ENCODE measurements at regions not wholly inside any gene's neighbourhood (a gene's known extent, or its start where the extent isn't known, plus 50 kb on each side); places are given as distances from the start of the nearest gene placed in this dataset.

DNA sequence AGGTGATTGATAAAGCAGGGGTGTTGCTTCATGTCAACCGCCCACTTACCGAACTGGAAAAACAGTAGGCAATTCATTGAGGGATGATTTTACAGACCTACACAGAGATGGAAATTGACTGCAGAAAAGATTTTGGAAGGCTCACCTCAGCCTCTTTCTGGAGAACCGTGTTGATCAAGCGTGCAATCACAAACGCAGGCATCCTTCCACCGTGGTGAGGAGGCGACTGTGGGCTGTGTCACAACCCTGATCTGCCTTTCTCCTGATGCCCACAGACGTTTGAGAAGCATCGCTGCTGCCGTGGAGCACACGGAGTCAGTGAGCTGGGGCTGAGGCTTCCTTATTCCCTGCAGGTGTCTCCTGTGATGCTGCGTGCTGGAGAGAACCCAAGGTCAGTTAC is 132.0 kb downstream of the TMEM18 start:
- Histone ChIP-seq H3K4me2 (ENCODE audit: low read length) (no peak overlapping the region), H4K20me1 (ENCODE audit: insufficient read depth) (no peaks in the 10 kb centered on the region), H3K9ac (ENCODE audit: low read length) (no peak overlapping the region), H3K9me3 (ENCODE audit: control insufficient read depth in 1 of 2, insufficient read depth in 1 of 2, low read depth in 1 of 2, low read length in 2 of 2) (no peaks in the 10 kb centered on the region), H3K4me3 (replicated peaks in 1 of 2; ENCODE audit: low read depth in 1 of 2, low read length in 2 of 2) (no peak overlapping the region), H3K36me3 (ENCODE audit: control insufficient read depth in 1 of 2, insufficient read depth in 2 of 2, low read length in 2 of 2) (no peaks in the 10 kb centered on the region), H2AFZ (ENCODE audit: low read depth, low read length, poor library complexity, severe bottlenecking) (no peak overlapping the region), H3K4me1 (ENCODE audit: control insufficient read depth in 1 of 2, insufficient read depth in 2 of 2, low read length in 2 of 2) (no peaks in the 10 kb centered on the region), H3K27ac (ENCODE audit: low read depth, low read length) (no peak overlapping the region), H3K79me2 (ENCODE audit: insufficient read depth, low read length) (no peaks in the 10 kb centered on the region), H3K27me3 (ENCODE audit: insufficient read depth, low read length) (peaks cover 51% of the 10 kb centered on the region), H3K9me2 (ENCODE audit: insufficient read depth) (no peaks in the 10 kb centered on the region)
- intact Hi-C loops (cut with micrococcal nuclease), result no loop called here
- TF ChIP-seq RAD21 (IDR thresholded peaks at IDR 0.05; ENCODE audit: low read depth), result no peak
- ChIA-PET POLR2A (no interaction called here), RAD21 (ENCODE audit: low non-redundant PET in 1 of 2, low total read pairs in 2 of 2, uncharacterized antibody in 2 of 2, unreplicated experiment in 2 of 2) (no interaction called here), CTCF (no interaction called here)
- no peak for DNase-seq (ENCODE audit: low read depth, low spot score)
- no TSS peak for BruUV-seq (replicated peaks)
- no peak for ATAC-seq

DNA sequence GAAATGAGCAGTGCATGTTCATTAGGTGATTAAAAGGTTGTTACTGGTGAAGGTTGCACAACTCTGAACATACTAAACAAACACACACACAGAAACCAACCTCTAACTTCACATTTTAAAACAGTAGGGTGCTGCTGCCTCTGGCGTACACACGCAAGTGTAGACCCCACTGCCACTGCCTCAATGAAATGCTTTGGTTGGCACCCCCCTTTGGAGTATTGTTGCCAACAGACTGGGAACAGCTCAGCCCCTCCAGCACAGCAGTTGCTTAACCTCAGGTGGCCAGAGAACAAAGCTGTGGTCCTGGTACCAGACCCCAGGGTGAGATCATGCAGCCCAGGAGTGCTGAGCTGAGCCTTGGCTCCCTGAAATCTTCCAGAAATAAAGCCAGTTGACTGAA is 138.6 kb downstream of the TMEM18 start:
- Histone ChIP-seq H3K9ac (ENCODE audit: low read length) (no peak overlapping the region), H3K9me3 (ENCODE audit: control insufficient read depth in 1 of 2, insufficient read depth in 1 of 2, low read depth in 1 of 2, low read length in 2 of 2) (0 out of 4 replicates have a peak, but pooled peaks cover 0 to 3% of the 10 kb centered on the region in 2 experiments), H4K20me1 (ENCODE audit: insufficient read depth) (no peaks in the 10 kb centered on the region), H2AFZ (ENCODE audit: low read depth, low read length, poor library complexity, severe bottlenecking) (no peak overlapping the region), H3K27me3 (ENCODE audit: insufficient read depth, low read length) (0 out of 2 replicates have a peak, but pooled peaks cover 8% of the 10 kb centered on the region), H3K4me3 (replicated peaks in 1 of 2; ENCODE audit: low read depth in 1 of 2, low read length in 2 of 2) (no peak overlapping the region), H3K4me1 (ENCODE audit: control insufficient read depth in 1 of 2, insufficient read depth in 2 of 2, low read length in 2 of 2) (no peaks in the 10 kb centered on the region), H3K36me3 (ENCODE audit: control insufficient read depth in 1 of 2, insufficient read depth in 2 of 2, low read length in 2 of 2) (no peaks in the 10 kb centered on the region), H3K27ac (ENCODE audit: low read depth, low read length) (no peak overlapping the region), H3K4me2 (ENCODE audit: low read length) (no peak overlapping the region), H3K79me2 (ENCODE audit: insufficient read depth, low read length) (no peaks in the 10 kb centered on the region), H3K9me2 (ENCODE audit: insufficient read depth) (no peaks in the 10 kb centered on the region)
- BruUV-seq (replicated peaks), result no TSS peak
- DNase-seq (ENCODE audit: low read depth, low spot score) (no peak), ATAC-seq (no peak)
- RAD21 ChIA-PET (ENCODE audit: low non-redundant PET in 1 of 2, low total read pairs in 2 of 2, uncharacterized antibody in 2 of 2, unreplicated experiment in 2 of 2), result no interaction called here
- intact Hi-C loops (cut with micrococcal nuclease), result no loop called here
- no peak for TF ChIP-seq POLR2AphosphoS5 (IDR thresholded peaks at IDR 0.05; ENCODE audit: low read depth, low read length)
- TF ChIP-seq YY1 (IDR thresholded peaks at IDR 0.05; ENCODE audit: extremely low read depth, insufficient replicate concordance, low read depth, low read length), result no peak
- TF ChIP-seq, protein P1, sequence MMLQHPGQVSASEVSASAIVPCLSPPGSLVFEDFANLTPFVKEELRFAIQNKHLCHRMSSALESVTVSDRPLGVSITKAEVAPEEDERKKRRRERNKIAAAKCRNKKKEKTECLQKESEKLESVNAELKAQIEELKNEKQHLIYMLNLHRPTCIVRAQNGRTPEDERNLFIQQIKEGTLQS (IDR thresholded peaks at IDR 0.05), result no peak
- no peak for TF ChIP-seq ZFX (IDR thresholded peaks at IDR 0.05)
- TF ChIP-seq, protein P2, sequence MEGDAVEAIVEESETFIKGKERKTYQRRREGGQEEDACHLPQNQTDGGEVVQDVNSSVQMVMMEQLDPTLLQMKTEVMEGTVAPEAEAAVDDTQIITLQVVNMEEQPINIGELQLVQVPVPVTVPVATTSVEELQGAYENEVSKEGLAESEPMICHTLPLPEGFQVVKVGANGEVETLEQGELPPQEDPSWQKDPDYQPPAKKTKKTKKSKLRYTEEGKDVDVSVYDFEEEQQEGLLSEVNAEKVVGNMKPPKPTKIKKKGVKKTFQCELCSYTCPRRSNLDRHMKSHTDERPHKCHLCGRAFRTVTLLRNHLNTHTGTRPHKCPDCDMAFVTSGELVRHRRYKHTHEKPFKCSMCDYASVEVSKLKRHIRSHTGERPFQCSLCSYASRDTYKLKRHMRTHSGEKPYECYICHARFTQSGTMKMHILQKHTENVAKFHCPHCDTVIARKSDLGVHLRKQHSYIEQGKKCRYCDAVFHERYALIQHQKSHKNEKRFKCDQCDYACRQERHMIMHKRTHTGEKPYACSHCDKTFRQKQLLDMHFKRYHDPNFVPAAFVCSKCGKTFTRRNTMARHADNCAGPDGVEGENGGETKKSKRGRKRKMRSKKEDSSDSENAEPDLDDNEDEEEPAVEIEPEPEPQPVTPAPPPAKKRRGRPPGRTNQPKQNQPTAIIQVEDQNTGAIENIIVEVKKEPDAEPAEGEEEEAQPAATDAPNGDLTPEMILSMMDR (IDR thresholded peaks at IDR 0.05 in 2 of 3, conservative IDR thresholded peaks at IDR 0.05 in 1 of 3; ENCODE audit: borderline replicate concordance in 1 of 3, insufficient read depth in 1 of 3, low read depth in 2 of 3, low read length in 2 of 3), result no peak
- no peak for TF ChIP-seq SP1 (IDR thresholded peaks at IDR 0.05; ENCODE audit: low read depth)
- TF ChIP-seq, protein P3, sequence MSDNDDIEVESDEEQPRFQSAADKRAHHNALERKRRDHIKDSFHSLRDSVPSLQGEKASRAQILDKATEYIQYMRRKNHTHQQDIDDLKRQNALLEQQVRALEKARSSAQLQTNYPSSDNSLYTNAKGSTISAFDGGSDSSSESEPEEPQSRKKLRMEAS (IDR thresholded peaks at IDR 0.05), result no peak
- POLR2A ChIA-PET, result no interaction called here
- CTCF ChIA-PET, result no interaction called here

All from HCT116 (cell line).